Heart left ventricle (tissue), 16 donors: ENCODE measurements at regions not wholly inside any gene's neighbourhood (a gene's known extent, or its start where the extent isn't known, plus 50 kb on each side); places are given as distances from the start of the nearest gene placed in this dataset.

ENCODE experiments used
- ATAC-seq, 4 donors: fragments of 200-7000 bp; cut with Tn5 transposase; one replicate each; pipeline ENCODE4 v1.9.1; 2020 to 2022; ENCODE audit warnings: moderate library complexity in 4 of 4, mild to moderate bottlenecking in 3 of 4, moderate number of reproducible peaks in 1 of 4
- DNase-seq, 5 donors: peaks; one replicate each; pipeline ENCODE4 v3.0.0-alpha.2; 2020
- H3K27ac ChIP-seq, 12 donors: fragments of 200-600 bp; sonication (generic) in 4 of 12; one replicate each; pipeline versions ENCODE4 v1.5.0 to v1.8.0; 2016 to 2022; ENCODE audit warnings: mild to moderate bottlenecking in 2 of 12
- H3K27me3 ChIP-seq, 9 donors: fragments of 200-600 bp; sonication (generic) in 2 of 9; one replicate each; pipeline versions ENCODE4 v1.5.1 to v1.8.0; 2016 to 2022; ENCODE audit warnings: mild to moderate bottlenecking in 3 of 9
- H3K36me3 ChIP-seq, 9 donors: fragments of 200-600 bp; sonication (generic) in 2 of 9; one replicate each; pipeline versions ENCODE4 v1.5.0 to v1.8.0; 2018 to 2022; ENCODE audit warnings: mild to moderate bottlenecking in 2 of 9
- H3K4me1 ChIP-seq, 12 donors: fragments of 200-600 bp; sonication (generic) in 4 of 12; one replicate each; pipeline versions ENCODE4 v1.5.0 to v1.8.0; 2016 to 2022; ENCODE audit warnings: mild to moderate bottlenecking in 3 of 12
- H3K4me3 ChIP-seq, 12 donors: fragments of 200-600 bp; sonication (generic) in 4 of 12; one replicate each; pipeline versions ENCODE4 v1.5.0 to v1.8.0; 2017 to 2022; ENCODE audit warnings: mild to moderate bottlenecking in 9 of 12, moderate library complexity in 4 of 12
- H3K9me3 ChIP-seq, 12 donors: fragments of 200-600 bp; sonication (generic) in 4 of 12; one replicate each; pipeline versions ENCODE4 v1.5.0 to v1.8.0; 2016 to 2022; ENCODE audit warnings: mild to moderate bottlenecking in 1 of 12
- POLR2A ChIP-seq, 2 donors: fragments of 450-650 bp; IDR thresholded peaks; one replicate each; pipeline ENCODE4 v1.6.1; 2017; ENCODE audit warnings: antibody characterized with exemption in 2 of 2, mild to moderate bottlenecking in 2 of 2, moderate library complexity in 2 of 2
- WGBS, 4 donors: extraction: QIAGEN DNeasy Blood & Tissue Kit in 2 of 4; methylation state at CpG; one replicate each; pipeline versions ENCODE4 v1.1.5 to v1.1.7; 2013 to 2018; 5-methylcytosine and 5-hydroxymethylcytosine counted together
- intact Hi-C, 10 donors: fragments of 100-400 bp; cut with DNase I; formaldehyde crosslinking; loops; one replicate each; pipeline versions ENCODE4 v1.11.1 to v1.14.2; 2022
- TF ChIP-seq, protein P1 (sequence below), 12 donors: fragments of 200-600 bp; sonication (generic) in 4 of 12; IDR thresholded peaks; one replicate each; pipeline versions ENCODE4 v1.5.0 to v1.8.0; 2018 to 2022; ENCODE audit warnings: antibody characterized with exemption in 12 of 12, mild to moderate bottlenecking in 5 of 12
- donor health status: ischemic (EF 13 %, LVEDD 7.1; RV severe dilation, severe dysfunction).
- donor health status: healthy with polysubstance abuse.
- donor health status: DM: no; HTN: yes; CAD: no.
- donor health status: DM: no; HTN: no; CAD: no.
- donor health status: ischemic (EF 25% LVEDD 6.9; RV normal size, moderate dysfunction).
- donor health status: ischemic (EF 25% LVEDD 5.7; RV mildly dilated, moderate dysfunction).
- donor health status: healthy.
- donor health status: DM: yes; HTN: yes; CAD: no.
- donor health status: ischemic (EF 35%, LVEDD 5.7; RV mildly dilated, moderate dysfunction).
- donor health status: nonischemic (EF 11% LVEDD 7.7; RV severe dilation, severe dysfunction).
- donor health status: DM: yes; HTN: yes; CAD: no.
- donor health status: PGD.
- donor health status: ischemic (EF 29% LVEDD 5.4; RV normal size, mild dysfunction).
- donor health status: nonischemic (EF 23%, LVEDD 6.1; RV moderate dilation, normal function).

DNA sequence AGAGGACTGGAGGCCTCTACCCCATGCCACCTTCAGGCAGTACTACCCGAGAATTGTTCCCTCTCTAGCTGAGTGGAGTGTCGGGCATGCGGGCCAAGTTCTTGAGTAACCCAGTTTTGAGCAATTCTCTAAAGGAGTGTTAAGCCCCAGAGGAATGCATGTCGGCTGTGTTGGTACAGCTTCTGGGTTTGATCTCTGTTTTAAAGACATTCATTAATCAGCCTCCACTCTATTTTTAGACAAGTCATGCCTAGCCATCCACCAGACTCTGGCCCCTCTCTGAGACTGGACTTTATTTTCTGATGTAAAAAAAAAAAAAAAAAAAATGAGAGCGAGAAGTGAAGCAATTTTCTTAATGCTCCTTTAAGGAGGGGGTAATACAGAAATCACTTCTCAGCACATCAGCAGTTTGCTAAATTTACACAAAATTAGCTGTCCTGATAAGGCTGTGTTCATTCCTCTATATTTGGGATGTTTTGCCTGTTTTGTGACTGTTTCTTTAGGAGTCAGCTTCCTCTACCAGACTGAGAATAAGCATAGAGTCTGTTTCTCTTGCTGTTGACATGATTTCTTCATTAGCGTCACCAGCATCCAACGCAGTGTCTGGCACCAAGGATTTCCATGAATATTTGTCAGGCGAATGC lies 88.7 kb downstream of the AXIN2 start:
- no peak for TF ChIP-seq POLR2A (IDR thresholded peaks at IDR 0.05)
- TF ChIP-seq, protein P1, sequence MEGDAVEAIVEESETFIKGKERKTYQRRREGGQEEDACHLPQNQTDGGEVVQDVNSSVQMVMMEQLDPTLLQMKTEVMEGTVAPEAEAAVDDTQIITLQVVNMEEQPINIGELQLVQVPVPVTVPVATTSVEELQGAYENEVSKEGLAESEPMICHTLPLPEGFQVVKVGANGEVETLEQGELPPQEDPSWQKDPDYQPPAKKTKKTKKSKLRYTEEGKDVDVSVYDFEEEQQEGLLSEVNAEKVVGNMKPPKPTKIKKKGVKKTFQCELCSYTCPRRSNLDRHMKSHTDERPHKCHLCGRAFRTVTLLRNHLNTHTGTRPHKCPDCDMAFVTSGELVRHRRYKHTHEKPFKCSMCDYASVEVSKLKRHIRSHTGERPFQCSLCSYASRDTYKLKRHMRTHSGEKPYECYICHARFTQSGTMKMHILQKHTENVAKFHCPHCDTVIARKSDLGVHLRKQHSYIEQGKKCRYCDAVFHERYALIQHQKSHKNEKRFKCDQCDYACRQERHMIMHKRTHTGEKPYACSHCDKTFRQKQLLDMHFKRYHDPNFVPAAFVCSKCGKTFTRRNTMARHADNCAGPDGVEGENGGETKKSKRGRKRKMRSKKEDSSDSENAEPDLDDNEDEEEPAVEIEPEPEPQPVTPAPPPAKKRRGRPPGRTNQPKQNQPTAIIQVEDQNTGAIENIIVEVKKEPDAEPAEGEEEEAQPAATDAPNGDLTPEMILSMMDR (IDR thresholded peaks at IDR 0.05): no peak
- intact Hi-C loops: no loop called here

DNA sequence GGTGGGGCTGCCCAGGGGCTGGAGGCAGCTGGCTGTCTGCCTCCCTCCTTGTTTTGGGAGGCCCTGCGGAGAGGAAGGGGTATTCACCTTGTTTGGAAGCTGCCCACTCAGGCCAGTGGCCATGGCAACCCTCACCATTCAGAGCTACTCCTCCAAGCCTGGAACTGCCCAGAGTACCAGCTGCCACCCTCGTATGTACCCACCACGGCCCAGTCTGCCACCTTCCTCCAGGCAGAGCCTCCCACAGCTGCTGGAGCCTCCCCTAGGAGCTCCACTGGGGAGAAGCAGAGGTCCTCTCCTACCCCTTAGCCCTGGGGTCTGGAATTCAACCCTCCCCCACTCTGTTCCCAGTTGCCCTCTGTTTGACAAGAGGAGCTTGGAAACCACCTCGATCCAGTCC lies 90.7 kb downstream of the AXIN2 start:
- TF ChIP-seq POLR2A (IDR thresholded peaks at IDR 0.05): no peak
- TF ChIP-seq, protein P1 (IDR thresholded peaks at IDR 0.05): no peak
- no peak overlapping the region for H3K27ac ChIP-seq
- no peak overlapping the region for H3K4me3 ChIP-seq
- H3K36me3 ChIP-seq: no peaks in the 10 kb centered on the region
- DNase-seq: no peak
- intact Hi-C loops: no loop called here
- H3K9me3 ChIP-seq: no peaks in the 10 kb centered on the region
- peaks cover 0 to 17% (median 7%) of the 10 kb centered on the region in 12 donors for H3K4me1 ChIP-seq
- H3K27me3 ChIP-seq: no peaks in the 10 kb centered on the region
- no peak for ATAC-seq
- 65 to 79% (median 67%) methylated on average over 4 of the region's 4 CpGs for WGBS, 4 donors

More for the DNA sequence above, 88.7 kb downstream of the AXIN2 start:
- 63 to 71% (median 66%) methylated on average over 8 of the region's 8 CpGs for WGBS, 4 donors
- Histone ChIP-seq H3K4me1 (peaks cover 0 to 17% (median 7%) of the 10 kb centered on the region in 12 donors), H3K36me3 (no peaks in the 10 kb centered on the region), H3K27me3 (no peaks in the 10 kb centered on the region), H3K4me3 (no peak overlapping the region), H3K9me3 (no peaks in the 10 kb centered on the region), H3K27ac (peak overlapping the region in 2 of 12 donors; percentile 24 to 45)
- ATAC-seq: peak in 3 of 4 donors; percentile 27 to 78 (median 47)
- DNase-seq: peak in 1 of 5 donors; percentile 38

DNA sequence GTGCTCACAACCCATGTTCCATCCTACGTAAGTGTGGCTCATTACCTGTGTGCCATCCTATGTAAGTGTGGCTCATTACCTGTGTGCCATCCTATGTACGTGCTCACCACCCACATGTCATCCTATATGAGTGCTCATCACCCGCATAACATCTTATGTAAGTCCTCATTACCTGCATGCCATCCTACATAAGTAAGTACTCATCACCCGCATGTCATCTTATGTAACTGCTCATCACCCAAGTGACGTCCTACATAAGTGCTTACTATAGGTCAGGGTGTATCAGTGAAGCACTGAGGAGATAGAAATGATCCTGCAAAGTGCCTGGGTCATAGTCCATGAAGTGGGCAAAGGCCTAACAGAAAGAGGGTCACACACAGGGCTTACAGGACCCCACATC lies 93.1 kb downstream of the AXIN2 start:
- ATAC-seq (no peak), DNase-seq (no peak)
- H3K27me3 ChIP-seq: no peaks in the 10 kb centered on the region
- H3K9me3 ChIP-seq: no peaks in the 10 kb centered on the region
- TF ChIP-seq, protein P1 (IDR thresholded peaks at IDR 0.05): no peak
- TF ChIP-seq POLR2A (IDR thresholded peaks at IDR 0.05): no peak
- peaks cover 0 to 19% (median 6%) of the 10 kb centered on the region in 12 donors for H3K4me1 ChIP-seq
- no peak overlapping the region for H3K4me3 ChIP-seq
- intact Hi-C loops: no loop called here
- no peaks in the 10 kb centered on the region for H3K36me3 ChIP-seq
- 89 to 95% (median 92%) methylated on average over 5 of the region's 5 CpGs for WGBS, 4 donors
- H3K27ac ChIP-seq: no peak overlapping the region

DNA sequence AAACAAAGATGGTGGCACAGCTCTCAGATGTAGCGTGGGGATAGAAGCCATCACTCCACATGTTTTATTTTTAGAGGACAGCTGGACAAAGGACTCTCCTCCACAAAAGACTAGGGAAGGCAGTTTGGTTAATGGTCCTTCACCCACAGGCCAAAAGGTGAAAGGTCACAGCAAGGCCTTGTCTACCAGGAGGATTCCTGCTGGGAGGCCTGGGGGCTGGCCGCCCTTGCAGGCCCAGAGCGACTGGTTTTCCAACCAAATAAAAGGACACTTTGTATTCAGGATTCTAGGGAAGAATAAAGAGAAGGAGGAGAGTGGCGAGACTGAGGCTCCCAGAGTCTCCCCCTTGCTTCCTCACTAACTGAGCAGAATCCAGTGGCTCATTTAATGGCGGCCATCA lies 94.3 kb downstream of the AXIN2 start:
- Histone ChIP-seq H3K27me3 (no peaks in the 10 kb centered on the region), H3K4me3 (no peak overlapping the region), H3K4me1 (peaks cover 0 to 9% (median 0%) of the 10 kb centered on the region in 12 donors), H3K36me3 (no peaks in the 10 kb centered on the region), H3K27ac (no peak overlapping the region), H3K9me3 (no peaks in the 10 kb centered on the region)
- WGBS, 4 donors: 84 to 91% (median 90%) methylated on average over 4 to 5 of the region's 5 CpGs
- TF ChIP-seq, protein P1 (IDR thresholded peaks at IDR 0.05): no peak
- no peak for TF ChIP-seq POLR2A (IDR thresholded peaks at IDR 0.05)
- ATAC-seq (no peak), DNase-seq (no peak)
- intact Hi-C loops: no loop called here
